B cell (primary cell): ENCODE measurements at regions not wholly inside any gene's neighbourhood (a gene's known extent, or its start where the extent isn't known, plus 50 kb on each side); places are given as distances from the start of the nearest gene placed in this dataset.
"Not testable (repeated sequence)": the region's sequence is repeated elsewhere in the genome, so short reads cannot be mapped to it uniquely, and the experiment has no call there.

Experiments
- ATAC-seq: fragments of 200-7000 bp; cut with Tn5 transposase; one replicate; pipeline ENCODE4 v1.10.0; 2021; ENCODE audit warnings: low read depth, mild to moderate bottlenecking, moderate number of reproducible peaks, moderate library complexity
- CTCF ChIA-PET: fragments of 350-600 bp; sonication (Branson Sonifier 250); formaldehyde crosslinking; loops from one replicate; lab custom pipeline; 2021; ENCODE audit warnings: antibody characterized with exemption, inconsistent platforms; lab: Charles Lee
- POLR2A ChIA-PET: fragments of 350-600 bp; sonication (Branson Sonifier 250); formaldehyde crosslinking; loops from one replicate; lab custom pipeline; 2021; ENCODE audit warnings: antibody characterized with exemption; lab: Charles Lee
- DNase-seq: peaks from one replicate; pipeline ENCODE4 v3.0.0; 2013
- H2AFZ ChIP-seq: 2 replicates; pipeline ENCODE4 v1.6.1; 2012; ENCODE audit warnings: mild to moderate bottlenecking, low read depth, low read length; ENCODE audit not compliant: insufficient read depth, poor library complexity, severe bottlenecking
- H3K27ac ChIP-seq, 2 donors: 1 replicate in 1 of 2; 2 replicates in 1 of 2; pipeline ENCODE4 v1.5.1; 2012 to 2013; ENCODE audit warnings: low read length in 2 of 2, mild to moderate bottlenecking in 2 of 2, moderate library complexity in 1 of 2
- H3K27me3 ChIP-seq, 4 experiments: fragments of 200-600 bp in 1 of 4; sonication (generic) in 1 of 4; replicated peaks in 1 of 4; 1 replicate in 2 of 4; 2 replicates in 2 of 4; pipeline versions ENCODE4 v1.6.1 to v1.7.0; 2013 to 2016; ENCODE audit warnings: low read length in 3 of 4, mild to moderate bottlenecking in 2 of 4, mixed read lengths in 1 of 4, moderate library complexity in 1 of 4; ENCODE audit not compliant: insufficient read depth in 4 of 4, control insufficient read depth in 3 of 4; ENCODE audit errors: control extremely low read depth in 1 of 4
- H3K36me3 ChIP-seq, 2 experiments: replicated peaks in 1 of 2; 1 replicate in 1 of 2; 2 replicates in 1 of 2; pipeline versions ENCODE4 v1.6.1 to v1.7.1; 2013; ENCODE audit warnings: low read length in 1 of 2; ENCODE audit not compliant: insufficient read depth in 2 of 2, control insufficient read depth in 1 of 2; ENCODE audit errors: control extremely low read depth in 1 of 2, extremely low read depth in 1 of 2
- H3K4me1 ChIP-seq, 2 donors: fragments of 200-600 bp in 1 of 2; sonication (generic) in 1 of 2; 1 replicate in 1 of 2; 2 replicates in 1 of 2; pipeline versions ENCODE4 v1.5.1 to v1.6.1; 2013 to 2017; ENCODE audit warnings: low read length in 2 of 2; ENCODE audit not compliant: control insufficient read depth in 2 of 2, insufficient read depth in 2 of 2
- H3K4me2 ChIP-seq: replicated peaks from 2 replicates; pipeline ENCODE3; 2012; ENCODE audit warnings: mild to moderate bottlenecking, low read depth, low read length; ENCODE audit not compliant: poor library complexity, severe bottlenecking
- H3K4me3 ChIP-seq, 5 experiments: fragments of 200-600 bp in 1 of 5; sonication (generic) in 1 of 5; 1 replicate in 3 of 5; 2 replicates in 2 of 5; pipeline versions ENCODE4 v1.5.1 to v1.7.0; 2011 to 2016; ENCODE audit warnings: low read length in 4 of 5, mild to moderate bottlenecking in 4 of 5, low read depth in 2 of 5, control low read depth in 1 of 5, moderate library complexity in 1 of 5; ENCODE audit not compliant: insufficient read depth in 1 of 5; ENCODE audit errors: control extremely low read depth in 1 of 5, extremely low read depth in 1 of 5
- H3K79me2 ChIP-seq: fragments of 200-600 bp; sonication (generic); one replicate; pipeline ENCODE4 v1.6.0; 2016; ENCODE audit warnings: low read length; ENCODE audit not compliant: control insufficient read depth, insufficient read depth
- H3K9ac ChIP-seq: fragments of 200-600 bp; sonication (generic); 2 replicates; pipeline ENCODE4 v1.6.1; 2017; ENCODE audit warnings: mild to moderate bottlenecking, low read length, moderate library complexity
- H3K9me3 ChIP-seq, 3 donors: one replicate each; pipeline versions ENCODE4 v1.6.1 to v1.7.1; 2013; ENCODE audit warnings: low read length in 2 of 3; ENCODE audit not compliant: control insufficient read depth in 2 of 3, insufficient read depth in 1 of 3; ENCODE audit errors: control extremely low read depth in 1 of 3
- H4K20me1 ChIP-seq: 2 replicates; pipeline ENCODE4 v1.6.0; 2012; ENCODE audit warnings: mild to moderate bottlenecking, low read length; ENCODE audit not compliant: insufficient read depth, control insufficient read depth, poor library complexity, severe bottlenecking
- H3K27ac Mint-ChIP-seq: one replicate; pipeline ENCODE4 v1.8.0; 2021; ENCODE audit warnings: mixed read lengths
- H3K27me3 Mint-ChIP-seq: one replicate; pipeline ENCODE4 v1.8.0; 2021; ENCODE audit warnings: mixed read lengths
- H3K4me1 Mint-ChIP-seq: one replicate; pipeline ENCODE4 v1.8.0; 2021; ENCODE audit warnings: mixed read lengths
- H3K4me3 Mint-ChIP-seq: one replicate; pipeline ENCODE4 v1.8.0; 2021; ENCODE audit warnings: mixed read lengths
- H3K9me3 Mint-ChIP-seq: one replicate; pipeline ENCODE4 v1.8.0; 2022; ENCODE audit warnings: mixed read lengths; ENCODE audit not compliant: insufficient read depth
- CTCF ChIP-seq: fragments of 200-600 bp; IDR thresholded peaks from one replicate; pipeline ENCODE4 v1.8.0; 2022; ENCODE audit warnings: antibody characterized with exemption, mild to moderate bottlenecking
- EZH2 ChIP-seq: IDR thresholded peaks from 2 replicates; pipeline ENCODE4 v1.6.1; 2012; ENCODE audit warnings: borderline replicate concordance, low read depth, mild to moderate bottlenecking, moderate library complexity, low read length; ENCODE audit not compliant: insufficient read depth, poor library complexity, severe bottlenecking
- WGBS: methylation state at CpG from one replicate; pipeline ENCODE4 v1.1.5; 2013; ENCODE audit warnings: missing lambda C conversion rate; ENCODE audit not compliant: insufficient coverage; 5-methylcytosine and 5-hydroxymethylcytosine counted together
- intact Hi-C: fragments of 100-400 bp; cut with micrococcal nuclease; formaldehyde crosslinking; loops from one replicate; pipeline ENCODE4 v1.10.0; 2022

- Histone ChIP-seq H3K27me3 (no peaks in the 10 kb centered on the region), H2AFZ (no peak overlapping the region), H3K4me2 (no peak overlapping the region), H3K9me3 (peaks cover 0 to 4% (median 3%) of the 10 kb centered on the region in 3 donors), H3K4me1 (no peaks in the 10 kb centered on the region), H4K20me1 (no peaks in the 10 kb centered on the region), H3K9ac (no peak overlapping the region), H3K27ac (no peak overlapping the region), H3K79me2 (no peaks in the 10 kb centered on the region), H3K36me3 (no peaks in the 10 kb centered on the region), H3K4me3 (no peak overlapping the region)
- 100% methylated on average over 1 of the region's 4 CpGs for WGBS
- no peak for TF ChIP-seq EZH2
- TF ChIP-seq CTCF: no peak
- CTCF ChIA-PET: no interaction called here
- intact Hi-C loops: no loop called here
- no peak overlapping the region for H3K4me3 Mint-ChIP-seq
- DNase-seq (no peak), ATAC-seq (no peak)
- H3K27me3 Mint-ChIP-seq: no peaks in the 10 kb centered on the region
- POLR2A ChIA-PET: no interaction called here
- peaks cover 4% of the 10 kb centered on the region for H3K9me3 Mint-ChIP-seq
- H3K27ac Mint-ChIP-seq: no peak overlapping the region
- H3K4me1 Mint-ChIP-seq: no peaks in the 10 kb centered on the region
These were observed 213.0 kb downstream of the BUB3 start for GRCh38 chr10:123367195-123367594.

GRCh38 chr10:123371626-123372025, 217.4 kb downstream of the BUB3 start:
- H3K4me2 ChIP-seq, H3K27ac Mint-ChIP-seq, POLR2A ChIA-PET, DNase-seq, H3K27ac ChIP-seq, H4K20me1 ChIP-seq, H3K9me3 ChIP-seq, H3K4me1 ChIP-seq, H3K4me3 Mint-ChIP-seq, ATAC-seq, H3K4me3 ChIP-seq, H3K36me3 ChIP-seq, H2AFZ ChIP-seq, CTCF ChIA-PET, H3K27me3 Mint-ChIP-seq, H3K27me3 ChIP-seq, intact Hi-C loops, H3K9me3 Mint-ChIP-seq, H3K4me1 Mint-ChIP-seq, H3K9ac ChIP-seq, H3K79me2 ChIP-seq: not testable (repeated sequence)
- no CpG with 5 or more reads among the region's 2 CpGs for WGBS
